ENCODE measurements at regions not wholly inside any gene's neighbourhood (a gene's known extent, or its start where the extent isn't known, plus 50 kb on each side); places are given as distances from the start of the nearest gene placed in this dataset.

GRCh38 chr6:98687752-98688151 is 146.6 kb upstream of the POU3F2 start:
- TF ChIP-seq CTCF (IDR thresholded peaks at IDR 0.05) (no peak), POLR2A (IDR thresholded peaks at IDR 0.05) (no peak)
